ENCODE measurements at regions not wholly inside any gene's neighbourhood (a gene's known extent, or its start where the extent isn't known, plus 50 kb on each side); places are given as distances from the start of the nearest gene placed in this dataset.

GRCh38 chr20:52652271-52652670 lies 319.9 kb upstream of the TSHZ2 start:
- Histone ChIP-seq H3K9me3 (ENCODE audit: control insufficient read depth in 4 of 4, low read length in 3 of 4) (no peaks in the 10 kb centered on the region), H3K27ac (ENCODE audit: low read depth in 1 of 2, low read length in 2 of 2) (no peak overlapping the region), H3K4me1 (ENCODE audit: control insufficient read depth in 4 of 4, insufficient read depth in 4 of 4, low read length in 3 of 4) (no peaks in the 10 kb centered on the region), H3K27me3 (ENCODE audit: control insufficient read depth in 4 of 4, insufficient read depth in 4 of 4, low read length in 3 of 4) (no peaks in the 10 kb centered on the region), H3K36me3 (ENCODE audit: control insufficient read depth in 4 of 4, insufficient read depth in 3 of 4, low read depth in 1 of 4, low read length in 3 of 4) (no peaks in the 10 kb centered on the region), H3K9ac (ENCODE audit: low read depth in 1 of 2, low read length in 2 of 2) (no peak overlapping the region), H3K4me3 (ENCODE audit: low read depth in 1 of 3, low read length in 3 of 3) (no peak overlapping the region)
- DNase-seq (ENCODE audit: low spot score): no peak
- WGBS: 71% methylated on average over 3 of the region's 3 CpGs
- peak in 1 of 2 donors; percentile 10 for TF ChIP-seq HNF4A (conservative IDR thresholded peaks at IDR 0.05)
- no peak for TF ChIP-seq GABPA (IDR thresholded peaks at IDR 0.05 in 1 of 2, conservative IDR thresholded peaks at IDR 0.05 in 1 of 2)

GRCh38 chr20:52649727-52650126 lies 322.4 kb upstream of the TSHZ2 start:
- Histone ChIP-seq H3K36me3 (ENCODE audit: control insufficient read depth in 4 of 4, insufficient read depth in 3 of 4, low read depth in 1 of 4, low read length in 3 of 4) (no peaks in the 10 kb centered on the region), H3K9me3 (ENCODE audit: control insufficient read depth in 4 of 4, low read length in 3 of 4) (no peaks in the 10 kb centered on the region), H3K4me3 (ENCODE audit: low read depth in 1 of 3, low read length in 3 of 3) (no peak overlapping the region), H3K9ac (ENCODE audit: low read depth in 1 of 2, low read length in 2 of 2) (no peak overlapping the region), H3K27ac (ENCODE audit: low read depth in 1 of 2, low read length in 2 of 2) (no peak overlapping the region), H3K27me3 (ENCODE audit: control insufficient read depth in 4 of 4, insufficient read depth in 4 of 4, low read length in 3 of 4) (no peaks in the 10 kb centered on the region), H3K4me1 (ENCODE audit: control insufficient read depth in 4 of 4, insufficient read depth in 4 of 4, low read length in 3 of 4) (no peaks in the 10 kb centered on the region)
- TF ChIP-seq, protein P1, sequence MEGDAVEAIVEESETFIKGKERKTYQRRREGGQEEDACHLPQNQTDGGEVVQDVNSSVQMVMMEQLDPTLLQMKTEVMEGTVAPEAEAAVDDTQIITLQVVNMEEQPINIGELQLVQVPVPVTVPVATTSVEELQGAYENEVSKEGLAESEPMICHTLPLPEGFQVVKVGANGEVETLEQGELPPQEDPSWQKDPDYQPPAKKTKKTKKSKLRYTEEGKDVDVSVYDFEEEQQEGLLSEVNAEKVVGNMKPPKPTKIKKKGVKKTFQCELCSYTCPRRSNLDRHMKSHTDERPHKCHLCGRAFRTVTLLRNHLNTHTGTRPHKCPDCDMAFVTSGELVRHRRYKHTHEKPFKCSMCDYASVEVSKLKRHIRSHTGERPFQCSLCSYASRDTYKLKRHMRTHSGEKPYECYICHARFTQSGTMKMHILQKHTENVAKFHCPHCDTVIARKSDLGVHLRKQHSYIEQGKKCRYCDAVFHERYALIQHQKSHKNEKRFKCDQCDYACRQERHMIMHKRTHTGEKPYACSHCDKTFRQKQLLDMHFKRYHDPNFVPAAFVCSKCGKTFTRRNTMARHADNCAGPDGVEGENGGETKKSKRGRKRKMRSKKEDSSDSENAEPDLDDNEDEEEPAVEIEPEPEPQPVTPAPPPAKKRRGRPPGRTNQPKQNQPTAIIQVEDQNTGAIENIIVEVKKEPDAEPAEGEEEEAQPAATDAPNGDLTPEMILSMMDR (IDR thresholded peaks at IDR 0.05; ENCODE audit: low read depth, low read length, missing input control): no peak
- TF ChIP-seq, protein P2, sequence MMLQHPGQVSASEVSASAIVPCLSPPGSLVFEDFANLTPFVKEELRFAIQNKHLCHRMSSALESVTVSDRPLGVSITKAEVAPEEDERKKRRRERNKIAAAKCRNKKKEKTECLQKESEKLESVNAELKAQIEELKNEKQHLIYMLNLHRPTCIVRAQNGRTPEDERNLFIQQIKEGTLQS (IDR thresholded peaks at IDR 0.05): no peak
- TF ChIP-seq, protein P3, sequence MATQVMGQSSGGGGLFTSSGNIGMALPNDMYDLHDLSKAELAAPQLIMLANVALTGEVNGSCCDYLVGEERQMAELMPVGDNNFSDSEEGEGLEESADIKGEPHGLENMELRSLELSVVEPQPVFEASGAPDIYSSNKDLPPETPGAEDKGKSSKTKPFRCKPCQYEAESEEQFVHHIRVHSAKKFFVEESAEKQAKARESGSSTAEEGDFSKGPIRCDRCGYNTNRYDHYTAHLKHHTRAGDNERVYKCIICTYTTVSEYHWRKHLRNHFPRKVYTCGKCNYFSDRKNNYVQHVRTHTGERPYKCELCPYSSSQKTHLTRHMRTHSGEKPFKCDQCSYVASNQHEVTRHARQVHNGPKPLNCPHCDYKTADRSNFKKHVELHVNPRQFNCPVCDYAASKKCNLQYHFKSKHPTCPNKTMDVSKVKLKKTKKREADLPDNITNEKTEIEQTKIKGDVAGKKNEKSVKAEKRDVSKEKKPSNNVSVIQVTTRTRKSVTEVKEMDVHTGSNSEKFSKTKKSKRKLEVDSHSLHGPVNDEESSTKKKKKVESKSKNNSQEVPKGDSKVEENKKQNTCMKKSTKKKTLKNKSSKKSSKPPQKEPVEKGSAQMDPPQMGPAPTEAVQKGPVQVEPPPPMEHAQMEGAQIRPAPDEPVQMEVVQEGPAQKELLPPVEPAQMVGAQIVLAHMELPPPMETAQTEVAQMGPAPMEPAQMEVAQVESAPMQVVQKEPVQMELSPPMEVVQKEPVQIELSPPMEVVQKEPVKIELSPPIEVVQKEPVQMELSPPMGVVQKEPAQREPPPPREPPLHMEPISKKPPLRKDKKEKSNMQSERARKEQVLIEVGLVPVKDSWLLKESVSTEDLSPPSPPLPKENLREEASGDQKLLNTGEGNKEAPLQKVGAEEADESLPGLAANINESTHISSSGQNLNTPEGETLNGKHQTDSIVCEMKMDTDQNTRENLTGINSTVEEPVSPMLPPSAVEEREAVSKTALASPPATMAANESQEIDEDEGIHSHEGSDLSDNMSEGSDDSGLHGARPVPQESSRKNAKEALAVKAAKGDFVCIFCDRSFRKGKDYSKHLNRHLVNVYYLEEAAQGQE (IDR thresholded peaks at IDR 0.05): no peak
- no peak for TF ChIP-seq SP1 (IDR thresholded peaks at IDR 0.05)
- DNase-seq (ENCODE audit: low spot score): no peak

DNA sequence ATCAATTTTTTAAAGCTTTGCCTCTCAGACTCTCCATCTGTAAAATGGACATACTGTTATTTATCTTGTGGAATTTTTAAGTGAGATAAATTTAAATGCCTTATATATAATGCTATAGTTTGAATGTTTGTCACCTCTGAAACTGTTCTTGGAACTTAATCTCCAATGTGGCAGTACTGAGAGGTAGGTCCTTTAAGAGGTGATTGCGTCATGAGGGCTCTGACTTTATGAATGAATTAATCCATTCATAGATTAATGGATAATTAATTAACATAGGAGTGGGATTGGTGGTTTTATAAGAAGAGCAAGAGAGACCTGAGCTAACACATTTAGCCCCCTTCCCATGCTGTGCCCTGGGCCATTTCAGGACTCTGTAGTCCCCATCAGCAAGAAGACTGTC lies 326.3 kb upstream of the TSHZ2 start:
- no peak overlapping the region for H3K4me3 ChIP-seq (ENCODE audit: low read depth in 1 of 3, low read length in 3 of 3)
- DNase-seq (ENCODE audit: low spot score): no peak
- H3K9ac ChIP-seq (ENCODE audit: low read depth in 1 of 2, low read length in 2 of 2): no peak overlapping the region
- H3K36me3 ChIP-seq (ENCODE audit: control insufficient read depth in 4 of 4, insufficient read depth in 3 of 4, low read depth in 1 of 4, low read length in 3 of 4): no peaks in the 10 kb centered on the region
- H3K4me1 ChIP-seq (ENCODE audit: control insufficient read depth in 4 of 4, insufficient read depth in 4 of 4, low read length in 3 of 4): no peaks in the 10 kb centered on the region
- 94% methylated on average over 1 of the region's 1 CpG for WGBS
- no peaks in the 10 kb centered on the region for H3K9me3 ChIP-seq (ENCODE audit: control insufficient read depth in 4 of 4, low read length in 3 of 4)
- no peak overlapping the region for H3K27ac ChIP-seq (ENCODE audit: low read depth in 1 of 2, low read length in 2 of 2)
- no peaks in the 10 kb centered on the region for H3K27me3 ChIP-seq (ENCODE audit: control insufficient read depth in 4 of 4, insufficient read depth in 4 of 4, low read length in 3 of 4)
- TF ChIP-seq FOXA2 (IDR thresholded peaks at IDR 0.05): no peak
- TF ChIP-seq, protein P3 (IDR thresholded peaks at IDR 0.05): no peak
- TF ChIP-seq, protein P2 (IDR thresholded peaks at IDR 0.05): no peak
- no peak for TF ChIP-seq HNF4G (IDR thresholded peaks at IDR 0.05)
- TF ChIP-seq, protein P1 (IDR thresholded peaks at IDR 0.05; ENCODE audit: low read depth, low read length, missing input control): no peak
- TF ChIP-seq, protein P4, sequence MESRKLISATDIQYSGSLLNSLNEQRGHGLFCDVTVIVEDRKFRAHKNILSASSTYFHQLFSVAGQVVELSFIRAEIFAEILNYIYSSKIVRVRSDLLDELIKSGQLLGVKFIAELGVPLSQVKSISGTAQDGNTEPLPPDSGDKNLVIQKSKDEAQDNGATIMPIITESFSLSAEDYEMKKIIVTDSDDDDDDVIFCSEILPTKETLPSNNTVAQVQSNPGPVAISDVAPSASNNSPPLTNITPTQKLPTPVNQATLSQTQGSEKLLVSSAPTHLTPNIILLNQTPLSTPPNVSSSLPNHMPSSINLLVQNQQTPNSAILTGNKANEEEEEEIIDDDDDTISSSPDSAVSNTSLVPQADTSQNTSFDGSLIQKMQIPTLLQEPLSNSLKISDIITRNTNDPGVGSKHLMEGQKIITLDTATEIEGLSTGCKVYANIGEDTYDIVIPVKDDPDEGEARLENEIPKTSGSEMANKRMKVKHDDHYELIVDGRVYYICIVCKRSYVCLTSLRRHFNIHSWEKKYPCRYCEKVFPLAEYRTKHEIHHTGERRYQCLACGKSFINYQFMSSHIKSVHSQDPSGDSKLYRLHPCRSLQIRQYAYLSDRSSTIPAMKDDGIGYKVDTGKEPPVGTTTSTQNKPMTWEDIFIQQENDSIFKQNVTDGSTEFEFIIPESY (IDR thresholded peaks at IDR 0.05): no peak
- no peak for TF ChIP-seq MAX (IDR thresholded peaks at IDR 0.05)
- no peak for TF ChIP-seq JUND (IDR thresholded peaks at IDR 0.05)
- no peak for TF ChIP-seq GABPA (IDR thresholded peaks at IDR 0.05 in 1 of 2, conservative IDR thresholded peaks at IDR 0.05 in 1 of 2)
- no peak for TF ChIP-seq SP1 (IDR thresholded peaks at IDR 0.05)
- no peak for TF ChIP-seq HNF4A (conservative IDR thresholded peaks at IDR 0.05)
